GM21825 (cell line): ENCODE measurements at regions not wholly inside any gene's neighbourhood (a gene's known extent, or its start where the extent isn't known, plus 50 kb on each side); places are given as distances from the start of the nearest gene placed in this dataset.
"Not testable (repeated sequence)": the region's sequence is repeated elsewhere in the genome, so short reads cannot be mapped to it uniquely, and the experiment has no call there.

Experiments
- ATAC-seq: cut with Tn5 transposase; IDR thresholded peaks from one replicate; pipeline ENCODE4 v1.9.1; 2021; ENCODE audit warnings: mild to moderate bottlenecking, moderate library complexity; ENCODE audit not compliant: unreplicated experiment

DNA sequence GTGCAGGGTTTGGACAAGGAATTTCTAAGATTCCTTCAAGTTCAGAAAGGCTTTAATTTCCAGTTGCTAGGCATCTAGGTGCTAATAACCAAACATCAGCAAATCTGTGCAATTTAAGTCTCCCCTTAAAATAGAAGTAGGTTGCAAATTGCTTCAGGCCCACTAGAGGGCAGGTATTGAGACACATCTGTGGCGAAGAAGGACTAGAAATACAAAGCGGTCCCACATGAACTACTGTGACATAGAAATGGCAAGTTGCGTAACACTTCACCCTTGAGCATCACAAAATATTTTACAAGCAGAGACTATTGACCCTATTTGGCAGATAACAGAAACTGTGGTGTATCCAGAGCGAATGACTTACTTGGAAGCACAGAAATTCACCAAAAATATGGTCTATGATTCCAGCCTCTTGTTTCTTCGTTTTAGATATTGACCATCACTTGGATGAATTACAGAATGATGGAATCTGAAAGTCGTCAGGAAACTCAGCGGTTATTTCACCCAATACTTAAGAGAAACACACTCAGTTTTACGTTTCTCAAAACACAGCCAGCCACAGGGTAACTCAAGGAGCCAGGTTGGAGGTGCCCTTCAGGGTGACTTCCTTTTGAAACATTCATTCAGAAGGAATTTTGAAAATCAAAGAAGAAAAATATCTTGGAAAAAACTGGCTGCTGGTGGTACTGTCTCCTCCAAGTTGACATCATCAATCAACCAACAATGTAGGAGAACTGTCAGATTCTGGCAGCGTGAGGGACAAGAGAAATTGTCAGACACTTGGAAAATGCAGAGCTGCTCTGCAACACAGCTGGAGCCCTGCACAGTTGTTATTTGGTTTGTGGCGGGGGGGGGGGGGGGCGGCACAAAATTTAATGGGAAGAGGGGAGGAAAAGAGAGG is 256.3 kb upstream of the MINDY3 start:
- peak; percentile 52 for ATAC-seq

DNA sequence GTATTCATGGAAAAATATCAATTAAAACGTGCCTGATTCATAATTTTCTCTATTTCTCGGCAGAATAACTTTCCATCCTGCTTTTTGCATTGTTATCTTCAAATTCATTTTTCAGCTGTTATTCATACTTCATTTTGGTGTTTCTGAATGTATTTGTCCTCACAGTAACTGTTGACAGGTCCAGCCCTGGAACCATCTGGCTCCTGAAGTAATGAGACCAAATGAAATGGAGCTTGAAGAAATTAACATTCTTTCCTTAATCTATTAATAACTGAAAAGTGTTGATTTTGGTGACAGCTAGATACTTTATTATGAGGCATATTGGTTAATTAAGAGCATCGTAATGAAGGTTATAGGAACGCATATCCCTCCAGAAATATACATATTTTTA is 257.0 kb upstream of the MINDY3 start:
- no peak for ATAC-seq

DNA sequence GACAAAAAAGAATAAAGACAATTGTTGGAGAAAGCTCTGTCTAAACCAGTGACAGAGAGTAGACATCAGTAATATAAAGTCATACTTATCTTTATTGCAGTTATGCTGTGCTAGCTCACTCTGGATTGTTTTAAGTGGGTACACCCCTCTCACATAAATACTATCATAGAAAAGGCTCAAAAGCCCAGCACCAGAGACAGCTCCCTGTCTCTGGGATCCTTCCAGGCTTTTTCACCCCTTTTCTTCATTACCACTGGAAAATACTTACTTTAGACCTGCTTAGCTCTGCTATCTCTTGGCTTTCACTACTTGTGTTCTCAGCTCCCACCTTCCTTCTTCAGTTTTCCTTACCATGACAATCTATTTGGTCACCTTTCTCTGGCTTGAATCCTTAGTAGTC is 259.1 kb upstream of the MINDY3 start:
- ATAC-seq = no peak

DNA sequence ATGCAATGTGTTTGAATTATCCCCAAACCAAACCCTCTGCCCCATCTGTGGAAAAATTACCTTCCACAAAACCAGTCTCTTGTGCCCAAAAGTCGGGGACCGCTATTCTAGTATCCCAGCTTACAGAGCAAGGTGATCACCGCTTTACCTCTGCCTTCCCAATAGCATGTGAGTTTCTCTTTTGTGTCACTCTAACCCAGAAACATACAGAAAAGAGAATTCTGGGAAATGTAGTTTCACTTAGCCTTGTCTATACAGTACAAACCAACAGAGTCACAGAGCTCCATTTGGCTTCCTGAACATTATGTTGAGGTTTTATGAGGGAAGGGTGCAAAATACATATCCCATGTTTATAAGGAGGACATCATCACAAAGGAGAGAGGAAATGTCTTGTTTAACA is 260.3 kb upstream of the MINDY3 start:
- ATAC-seq = no peak

DNA sequence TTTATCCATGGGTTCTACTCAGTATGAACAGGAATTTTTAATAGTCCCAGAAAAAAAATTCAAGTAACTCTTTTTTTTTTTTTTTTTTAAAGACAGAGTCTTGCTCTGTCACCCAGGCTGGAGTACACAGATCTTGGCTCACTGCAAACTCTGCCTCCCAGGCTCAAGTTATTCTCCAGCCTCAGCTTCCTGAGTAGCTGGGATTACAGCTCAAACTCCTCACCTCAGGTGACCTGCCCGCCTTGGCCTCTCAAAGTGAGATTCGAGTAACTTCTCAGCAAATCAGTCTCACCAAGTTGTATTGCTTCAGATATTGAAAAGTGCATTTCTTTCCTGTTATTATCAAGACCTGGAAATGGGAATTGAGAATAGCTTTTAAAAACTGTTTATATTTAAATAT is 281.2 kb upstream of the MINDY3 start:
- ATAC-seq = no peak

DNA sequence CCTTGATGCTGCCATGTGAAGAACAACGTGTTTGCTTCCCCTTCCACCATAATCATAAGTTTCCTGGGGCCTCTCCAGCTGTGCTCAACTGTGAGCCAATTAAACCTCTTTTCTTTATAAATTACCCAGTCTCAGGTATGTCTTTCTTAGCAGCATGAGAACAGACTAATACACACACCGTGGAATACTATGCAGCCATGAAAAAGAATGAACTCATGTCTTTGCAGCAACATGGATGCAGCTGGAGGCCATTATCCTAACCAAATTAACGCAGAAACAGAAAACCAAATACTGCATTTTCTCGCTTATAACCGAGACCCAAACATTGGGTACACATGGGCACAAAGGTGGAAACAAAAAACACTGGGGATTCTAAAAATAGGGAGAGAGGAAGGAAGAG is 286.7 kb upstream of the MINDY3 start:
- ATAC-seq = no peak

DNA sequence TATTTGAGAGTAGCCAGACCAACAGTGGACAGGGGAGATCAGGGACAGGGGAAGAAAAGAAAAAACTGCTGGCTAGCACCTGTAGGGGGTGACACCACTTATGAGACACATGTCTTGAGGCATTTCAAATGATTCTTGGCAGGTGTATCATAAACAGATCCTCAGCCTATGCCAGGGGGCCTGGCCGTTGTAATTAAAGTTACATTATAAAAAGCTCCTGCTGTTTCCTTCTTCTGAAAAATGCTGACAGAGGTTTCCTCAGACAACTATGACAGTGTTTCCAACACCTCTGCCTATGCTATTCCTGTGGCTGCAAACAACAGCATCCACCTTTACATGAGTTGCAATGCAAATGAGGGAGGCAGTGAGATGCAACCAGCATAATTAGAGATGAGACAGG is 281.0 kb upstream of the PTER start:
- no peak for ATAC-seq

DNA sequence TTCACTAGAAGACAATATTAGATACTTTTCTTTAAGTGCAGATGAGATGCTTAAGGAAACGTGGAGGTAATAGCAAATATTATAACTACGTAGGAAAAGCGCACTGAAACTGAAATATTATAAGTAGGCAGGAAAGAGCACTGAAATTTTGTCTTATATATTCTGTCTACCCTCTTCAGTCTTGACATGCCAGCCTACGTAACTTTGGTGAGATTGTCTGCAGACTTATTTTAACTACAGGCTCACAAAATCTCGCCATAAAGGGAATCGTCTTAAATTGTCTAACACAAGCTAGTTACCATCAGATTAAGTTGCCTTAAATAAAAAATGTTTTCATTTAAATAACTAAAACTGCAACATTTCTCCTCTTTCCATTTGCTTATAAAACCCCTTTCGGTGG is 280.1 kb upstream of the PTER start:
- no peak for ATAC-seq

DNA sequence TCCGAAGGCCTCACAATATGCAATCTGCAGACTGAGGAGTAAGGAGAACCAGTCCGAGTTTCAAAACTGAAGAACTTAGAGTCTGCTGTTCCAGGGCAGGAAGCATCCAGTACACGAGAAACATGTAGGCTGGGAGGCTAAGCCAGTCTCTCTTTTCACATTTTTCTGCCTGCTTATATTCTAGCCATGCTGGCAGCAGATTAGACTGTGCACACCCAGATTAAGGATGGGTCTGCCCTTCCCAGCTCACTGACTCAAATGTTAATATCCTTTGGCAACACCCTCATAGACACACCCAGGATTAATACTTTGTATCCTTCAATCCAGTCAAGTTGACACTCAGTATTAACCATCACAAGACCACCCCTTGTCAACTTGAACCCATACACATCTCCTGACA is 271.7 kb upstream of the PTER start:
- ATAC-seq = not testable (repeated sequence)

DNA sequence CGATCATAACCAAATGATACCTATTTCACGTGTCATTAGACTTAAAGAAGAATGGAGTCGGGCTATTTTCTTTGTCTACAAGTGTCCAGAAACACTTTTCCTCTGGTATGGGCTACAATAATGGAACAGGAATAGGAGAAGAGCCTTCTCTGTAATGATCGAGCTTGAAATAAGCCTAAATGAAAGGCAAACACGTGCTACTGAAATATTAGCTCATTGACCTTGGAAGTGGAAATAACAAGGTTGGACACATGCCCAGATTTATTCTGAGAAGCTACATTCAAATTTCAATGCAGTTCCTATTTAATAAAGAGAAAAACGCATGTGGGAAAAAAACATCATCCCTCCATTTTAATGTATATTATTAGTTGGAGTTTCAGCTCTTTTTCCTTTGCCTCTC is 254.7 kb upstream of the PTER start:
- no peak for ATAC-seq

DNA sequence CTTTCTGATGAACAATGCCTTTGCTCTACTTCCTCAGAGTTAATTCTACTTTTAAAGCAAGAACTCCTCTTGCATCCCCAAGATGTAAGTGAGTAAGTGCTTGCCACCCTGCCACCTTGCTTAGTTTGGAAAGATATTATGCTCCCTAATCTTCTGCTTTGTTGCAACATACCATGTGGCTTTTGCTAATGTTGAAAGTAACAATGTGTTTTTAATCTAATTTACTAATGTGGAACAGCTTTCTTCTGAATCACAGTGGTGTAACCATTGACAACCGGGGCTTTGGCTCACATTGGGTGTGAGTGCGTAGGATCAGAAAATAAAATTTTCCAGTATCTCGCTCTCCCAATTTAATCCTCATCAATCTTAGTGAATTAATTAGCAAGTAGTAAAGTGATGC is 254.1 kb upstream of the PTER start:
- no peak for ATAC-seq

DNA sequence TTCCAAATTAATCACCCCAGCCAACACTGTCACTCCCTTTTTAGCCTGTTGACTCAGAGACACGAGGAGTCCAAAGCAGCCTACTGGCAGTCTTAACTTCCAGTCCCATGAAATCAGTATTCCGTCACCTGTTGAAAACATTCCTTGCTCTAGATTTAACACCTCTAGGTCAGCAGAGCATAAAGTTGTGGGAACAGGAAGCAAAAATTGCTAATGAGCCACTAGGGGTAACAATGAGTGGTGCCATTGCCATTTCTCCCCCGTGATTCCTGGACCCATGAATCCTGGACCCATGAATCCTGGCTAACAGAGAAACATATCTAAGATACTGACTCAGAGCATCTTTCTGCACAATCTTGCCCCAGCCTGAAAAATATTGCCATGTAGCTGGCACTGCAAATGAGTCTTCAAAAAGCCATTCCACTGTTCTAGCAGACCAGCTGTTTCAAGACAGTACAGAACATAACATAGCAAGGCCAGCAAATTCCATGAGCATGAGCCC is 252.7 kb upstream of the PTER start:
- no peak for ATAC-seq

DNA sequence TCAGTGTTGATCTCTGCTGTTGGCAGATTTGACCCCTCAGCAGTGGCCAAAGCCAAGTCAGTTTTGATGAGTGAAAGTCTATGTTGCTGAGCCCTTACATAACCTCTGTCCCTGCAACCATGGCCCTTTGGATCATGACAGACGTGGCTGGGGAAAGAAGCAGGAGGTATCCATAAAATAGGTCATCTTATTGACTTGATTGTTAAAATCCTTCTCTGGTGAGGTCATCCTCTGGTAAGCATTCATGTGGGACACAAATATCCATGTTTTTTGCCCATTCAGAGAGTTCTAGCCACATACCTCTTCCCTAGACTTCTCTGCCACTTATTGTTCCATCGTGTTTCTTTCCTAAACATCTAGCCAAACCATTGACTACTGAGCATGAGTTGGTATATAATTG is 251.9 kb upstream of the PTER start:
- ATAC-seq = no peak

DNA sequence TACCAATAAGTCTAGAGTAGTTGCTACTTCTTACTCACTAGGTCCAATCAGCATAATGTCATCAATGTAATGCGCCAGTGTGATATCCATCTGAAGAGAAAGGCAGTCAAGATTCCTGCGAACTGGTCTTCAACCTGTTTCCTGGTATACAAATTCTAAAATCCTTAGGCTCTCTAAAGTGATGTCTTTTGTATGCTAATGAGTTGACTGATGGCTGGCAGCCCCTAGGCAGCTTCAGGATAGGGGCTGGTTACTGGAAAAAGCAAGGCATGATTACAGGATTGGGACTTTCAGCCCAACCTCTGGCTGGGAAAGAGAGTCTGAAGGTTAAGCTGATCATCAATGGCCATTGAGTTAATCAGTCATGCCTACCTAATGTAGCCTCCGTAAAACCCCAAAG is 250.2 kb upstream of the PTER start:
- ATAC-seq = no peak

DNA sequence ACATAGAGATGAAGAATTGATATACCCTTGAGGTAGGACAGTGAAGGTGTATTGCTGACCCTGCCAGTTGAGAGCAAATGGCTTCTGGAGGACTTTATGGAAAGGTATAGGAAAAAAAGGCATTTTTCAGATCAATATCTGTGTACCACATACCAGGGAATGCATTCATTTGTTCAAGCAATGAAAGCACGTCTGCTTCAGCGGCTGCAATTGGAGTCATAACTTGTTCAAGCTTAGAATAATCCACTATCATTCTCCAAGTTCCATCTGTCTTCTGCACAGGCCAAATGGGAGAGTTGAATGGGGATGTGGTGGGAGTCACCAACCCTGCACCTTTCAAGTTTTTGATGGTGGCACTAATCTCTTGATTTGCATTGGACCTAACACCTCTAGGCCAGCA is 249.6 kb upstream of the PTER start:
- ATAC-seq = no peak

DNA sequence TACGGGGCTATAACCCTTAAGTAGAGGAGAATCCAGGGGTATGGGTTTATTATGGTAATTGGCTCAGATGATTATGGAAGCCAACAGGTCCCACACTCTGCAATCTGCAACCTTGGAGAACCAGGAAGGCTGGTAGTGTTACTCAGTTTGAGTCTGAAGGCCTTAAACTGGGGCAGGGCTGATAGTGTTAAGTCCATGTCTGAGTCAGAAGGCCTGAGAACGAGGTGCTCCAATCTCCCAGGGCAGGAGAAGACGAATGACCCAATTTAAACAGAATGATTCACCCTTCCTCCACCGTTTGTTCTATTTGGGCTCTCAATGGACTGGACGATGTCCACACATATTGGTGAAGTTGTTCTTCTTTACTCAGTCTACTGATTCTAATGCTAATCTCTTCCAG is 244.5 kb upstream of the PTER start:
- ATAC-seq = no peak

DNA sequence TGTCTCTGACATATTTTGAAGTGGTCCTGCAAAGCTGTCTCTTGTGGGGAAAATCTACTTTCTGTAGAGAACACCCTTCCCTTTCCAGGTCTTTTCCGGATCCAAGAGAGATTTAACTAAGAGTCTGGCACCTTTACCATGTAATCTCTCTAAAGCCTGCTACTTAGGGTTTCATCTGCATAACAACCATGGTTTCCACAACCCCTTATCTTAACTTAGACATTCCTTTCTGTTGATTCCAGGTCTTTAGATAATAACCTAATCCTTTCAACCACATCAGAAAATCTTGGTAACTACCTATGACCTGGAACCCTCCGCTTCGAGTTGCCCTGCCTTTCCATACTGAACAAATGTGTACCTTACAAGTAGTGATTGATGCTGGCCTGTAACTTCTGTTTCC is 243.6 kb upstream of the PTER start:
- ATAC-seq = no peak

DNA sequence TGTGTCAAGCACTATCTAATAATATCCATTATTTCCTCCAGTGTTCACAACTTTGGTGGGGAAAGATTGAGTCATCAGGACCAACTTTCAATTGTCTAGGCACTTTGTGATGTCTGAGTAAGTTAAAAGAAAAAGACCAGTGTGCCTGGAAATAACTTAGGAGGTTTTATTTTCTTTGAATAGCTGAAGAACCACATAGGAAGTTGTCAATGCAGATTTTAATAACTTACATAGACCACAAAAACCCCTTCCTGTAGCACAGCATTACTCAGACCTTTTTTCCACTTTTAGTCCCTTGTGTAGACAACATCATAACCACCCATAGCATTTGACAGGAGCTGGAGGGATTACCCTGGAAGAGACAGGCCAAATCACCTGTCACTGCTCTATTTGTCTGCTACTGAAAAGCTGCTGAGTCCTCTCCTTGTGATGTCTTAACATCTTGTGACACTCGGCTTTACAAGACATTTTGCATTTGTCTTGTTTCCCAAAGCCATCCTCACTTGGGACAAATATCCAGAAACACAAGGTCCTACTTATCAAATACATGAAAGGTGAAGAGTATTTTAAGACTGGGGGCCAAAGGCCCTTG is 241.5 kb upstream of the PTER start:
- peak; percentile 98 for ATAC-seq

DNA sequence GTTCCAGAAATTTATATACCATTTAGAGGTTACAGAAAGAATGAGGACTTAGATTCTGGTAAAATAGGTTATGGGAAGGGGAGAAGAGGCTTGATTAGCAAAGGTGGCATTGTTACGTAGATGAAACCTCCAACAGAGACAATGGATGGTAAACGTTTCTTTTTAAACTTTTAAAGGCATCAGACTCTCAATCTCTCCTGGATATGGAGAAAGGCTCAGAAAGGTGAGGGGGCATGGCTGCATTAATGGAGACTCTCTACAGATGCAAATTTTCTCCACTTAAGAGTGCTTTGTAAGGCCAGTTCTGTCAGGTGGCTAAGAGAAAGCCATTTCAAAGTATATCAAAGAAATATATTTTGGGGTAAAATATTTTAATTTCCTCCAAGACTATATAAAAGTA is 240.9 kb upstream of the PTER start:
- no peak for ATAC-seq

DNA sequence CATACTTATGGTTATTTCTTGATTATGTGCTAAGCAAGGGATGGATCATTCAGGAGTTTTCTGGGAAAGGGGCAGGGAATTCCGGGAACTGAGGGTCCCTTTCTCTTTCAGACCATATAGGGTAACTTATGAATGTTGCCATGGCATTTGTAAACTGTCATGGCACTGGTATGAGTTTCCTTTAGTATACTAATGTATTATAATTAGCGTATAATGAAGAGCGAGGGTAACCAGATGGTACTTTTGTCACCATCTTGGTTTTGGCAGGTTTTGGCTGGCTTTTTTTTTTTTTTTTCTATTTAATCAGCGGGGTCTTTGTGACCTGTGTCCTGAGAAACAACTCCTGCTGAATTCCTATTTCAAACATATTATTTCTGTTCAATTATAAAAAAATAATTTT is 237.6 kb upstream of the PTER start:
- ATAC-seq = no peak

DNA sequence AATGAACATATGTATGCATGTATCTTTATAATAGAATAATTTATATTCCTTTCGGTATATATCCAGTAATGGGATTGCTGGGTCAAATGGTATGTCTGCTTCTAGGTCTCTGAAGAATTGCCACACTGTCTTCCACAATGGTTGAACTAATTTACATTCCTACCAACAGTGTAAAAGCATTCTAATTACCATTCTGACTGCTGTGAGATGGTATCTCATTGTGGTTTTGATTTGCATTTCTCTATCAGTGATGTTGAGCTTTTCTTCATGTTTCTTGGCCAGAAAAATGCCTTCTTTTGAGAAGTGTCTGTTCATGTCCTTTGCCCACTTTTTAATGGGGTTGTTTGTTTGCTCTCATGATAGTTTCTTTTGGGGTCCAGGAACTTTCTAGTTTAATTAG is 213.2 kb upstream of the PTER start:
- not testable (repeated sequence) for ATAC-seq

DNA sequence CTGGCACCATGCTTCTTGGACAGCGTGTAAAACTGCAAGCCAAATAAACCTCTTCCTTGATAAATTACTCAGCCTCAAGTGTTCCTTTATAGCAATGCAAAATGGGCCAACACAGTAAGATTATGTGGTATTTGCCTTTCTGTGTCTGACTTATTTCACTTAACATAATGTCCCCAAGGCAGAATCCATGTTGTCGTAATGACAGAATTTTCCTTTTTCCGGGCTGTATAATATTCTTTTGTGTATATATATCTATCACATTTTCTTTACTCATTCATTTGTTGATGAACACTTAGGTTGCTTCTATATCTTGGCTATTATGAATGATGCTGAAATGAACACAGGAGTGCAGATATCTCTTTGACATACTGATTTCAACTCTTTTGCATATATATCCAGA is 209.1 kb upstream of the PTER start:
- no peak for ATAC-seq

DNA sequence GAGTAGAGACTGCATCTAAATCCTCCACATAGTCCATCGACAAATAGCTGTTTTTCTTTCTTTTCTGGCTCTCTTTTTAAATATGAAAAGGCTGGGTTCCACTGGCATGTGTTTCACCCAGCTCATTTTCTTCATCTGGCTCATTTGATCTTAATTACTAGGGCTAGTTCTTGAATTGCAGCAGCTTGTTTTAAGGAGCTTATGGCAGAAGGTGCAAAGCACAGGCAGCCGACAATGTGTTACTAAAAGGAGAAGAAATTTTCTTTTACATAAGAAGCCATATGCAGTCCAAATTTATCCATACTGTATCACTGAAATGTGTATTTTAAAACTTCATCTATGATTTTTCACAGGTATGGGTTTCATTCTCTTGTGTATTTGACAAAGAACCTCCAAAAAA is 205.6 kb upstream of the PTER start:
- no peak for ATAC-seq
